ENCODE measurements at regions not wholly inside any gene's neighbourhood (a gene's known extent, or its start where the extent isn't known, plus 50 kb on each side); places are given as distances from the start of the nearest gene placed in this dataset.

GRCh38 chr4:147117431-147117830 is 171.8 kb upstream of the TTC29 start:
- Histone ChIP-seq H3K4me1 (no peaks in the 10 kb centered on the region), H3K9me3 (peaks cover 0 to 3% (median 0%) of the 10 kb centered on the region in 4 donors), H3K27ac (no peak overlapping the region), H3K27me3 (no peaks in the 10 kb centered on the region), H3K4me3 (no peak overlapping the region), H3K36me3 (no peaks in the 10 kb centered on the region)
- DNase-seq = no peak
- TF ChIP-seq, protein P1, sequence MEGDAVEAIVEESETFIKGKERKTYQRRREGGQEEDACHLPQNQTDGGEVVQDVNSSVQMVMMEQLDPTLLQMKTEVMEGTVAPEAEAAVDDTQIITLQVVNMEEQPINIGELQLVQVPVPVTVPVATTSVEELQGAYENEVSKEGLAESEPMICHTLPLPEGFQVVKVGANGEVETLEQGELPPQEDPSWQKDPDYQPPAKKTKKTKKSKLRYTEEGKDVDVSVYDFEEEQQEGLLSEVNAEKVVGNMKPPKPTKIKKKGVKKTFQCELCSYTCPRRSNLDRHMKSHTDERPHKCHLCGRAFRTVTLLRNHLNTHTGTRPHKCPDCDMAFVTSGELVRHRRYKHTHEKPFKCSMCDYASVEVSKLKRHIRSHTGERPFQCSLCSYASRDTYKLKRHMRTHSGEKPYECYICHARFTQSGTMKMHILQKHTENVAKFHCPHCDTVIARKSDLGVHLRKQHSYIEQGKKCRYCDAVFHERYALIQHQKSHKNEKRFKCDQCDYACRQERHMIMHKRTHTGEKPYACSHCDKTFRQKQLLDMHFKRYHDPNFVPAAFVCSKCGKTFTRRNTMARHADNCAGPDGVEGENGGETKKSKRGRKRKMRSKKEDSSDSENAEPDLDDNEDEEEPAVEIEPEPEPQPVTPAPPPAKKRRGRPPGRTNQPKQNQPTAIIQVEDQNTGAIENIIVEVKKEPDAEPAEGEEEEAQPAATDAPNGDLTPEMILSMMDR (IDR thresholded peaks at IDR 0.05) = no peak
- TF ChIP-seq POLR2A (IDR thresholded peaks at IDR 0.05) = no peak

DNA sequence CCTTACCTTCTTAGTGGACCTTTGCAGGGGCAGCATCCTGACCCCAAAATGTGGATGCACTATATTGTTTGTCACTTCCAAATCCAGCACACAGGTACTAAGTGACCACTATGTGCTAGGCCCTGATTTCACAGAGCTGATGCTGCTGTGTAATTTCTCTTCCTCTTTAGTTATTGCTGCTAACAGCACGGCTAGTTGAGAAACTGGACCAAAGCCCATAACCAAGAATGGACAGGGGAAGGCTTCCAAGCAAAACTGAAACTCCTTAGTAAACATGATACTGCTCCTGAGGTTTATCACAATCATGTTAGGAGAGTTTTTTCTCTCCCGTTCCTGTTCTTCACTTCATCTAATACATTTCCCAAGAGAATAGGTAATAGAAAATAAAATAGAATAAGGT is 172.9 kb upstream of the TTC29 start:
- H3K4me1 ChIP-seq = no peaks in the 10 kb centered on the region
- TF ChIP-seq, protein P1 (IDR thresholded peaks at IDR 0.05) = no peak
- no peak for TF ChIP-seq POLR2A (IDR thresholded peaks at IDR 0.05)
- no peak overlapping the region for H3K27ac ChIP-seq
- H3K27me3 ChIP-seq = no peaks in the 10 kb centered on the region
- no peak overlapping the region for H3K4me3 ChIP-seq
- DNase-seq = no peak
- no peaks in the 10 kb centered on the region for H3K36me3 ChIP-seq
- H3K9me3 ChIP-seq = peaks cover 0 to 3% (median 0%) of the 10 kb centered on the region in 4 donors

DNA sequence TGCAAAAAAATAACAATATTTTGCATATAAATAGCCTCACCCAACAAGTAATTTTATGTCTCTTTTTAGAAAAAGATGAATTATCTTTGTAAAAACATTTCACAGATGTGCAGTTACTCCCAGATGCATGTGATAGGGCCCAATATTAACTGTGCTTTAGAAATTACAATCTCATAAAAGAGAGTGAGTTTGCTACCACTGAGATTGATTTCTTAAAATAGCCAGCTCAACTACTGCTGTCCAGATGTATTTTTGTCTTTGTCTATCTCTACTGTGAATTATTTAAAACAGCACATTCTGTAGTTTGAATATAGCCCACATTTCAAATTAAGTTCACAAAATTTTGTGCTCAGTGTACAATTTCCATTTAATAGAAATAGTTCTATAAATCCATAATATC is 177.0 kb upstream of the TTC29 start:
- no peaks in the 10 kb centered on the region for H3K4me1 ChIP-seq
- DNase-seq = no peak
- H3K27me3 ChIP-seq = no peaks in the 10 kb centered on the region
- H3K4me3 ChIP-seq = no peak overlapping the region
- no peak for TF ChIP-seq POLR2A (IDR thresholded peaks at IDR 0.05)
- TF ChIP-seq, protein P1 (IDR thresholded peaks at IDR 0.05) = no peak
- no peaks in the 10 kb centered on the region for H3K9me3 ChIP-seq
- H3K36me3 ChIP-seq = no peaks in the 10 kb centered on the region
- H3K27ac ChIP-seq = no peak overlapping the region

DNA sequence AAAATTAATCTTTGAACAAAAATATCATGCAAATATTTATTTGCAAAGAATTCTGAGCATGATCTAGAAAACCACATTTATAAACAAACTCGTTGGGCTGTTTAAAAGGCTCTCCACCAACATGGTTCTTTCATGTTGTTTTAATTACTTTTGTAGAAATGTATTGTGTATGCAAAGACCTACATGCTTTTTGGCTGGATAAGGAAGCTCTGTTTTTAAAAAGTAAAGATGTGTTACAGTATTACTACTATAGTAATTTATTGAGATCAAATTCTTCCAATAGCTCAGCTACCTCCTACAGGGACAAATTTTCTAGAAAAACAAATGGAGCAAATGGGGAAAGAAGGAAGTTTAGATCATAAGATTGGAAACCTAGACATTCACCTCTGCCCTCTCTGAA is 177.5 kb upstream of the TTC29 start:
- no peak for TF ChIP-seq POLR2A (IDR thresholded peaks at IDR 0.05)
- TF ChIP-seq, protein P1 (IDR thresholded peaks at IDR 0.05) = no peak
- Histone ChIP-seq H3K4me1 (no peaks in the 10 kb centered on the region), H3K36me3 (no peaks in the 10 kb centered on the region), H3K9me3 (no peaks in the 10 kb centered on the region), H3K27ac (no peak overlapping the region), H3K27me3 (no peaks in the 10 kb centered on the region), H3K4me3 (no peak overlapping the region)
- no peak for DNase-seq

DNA sequence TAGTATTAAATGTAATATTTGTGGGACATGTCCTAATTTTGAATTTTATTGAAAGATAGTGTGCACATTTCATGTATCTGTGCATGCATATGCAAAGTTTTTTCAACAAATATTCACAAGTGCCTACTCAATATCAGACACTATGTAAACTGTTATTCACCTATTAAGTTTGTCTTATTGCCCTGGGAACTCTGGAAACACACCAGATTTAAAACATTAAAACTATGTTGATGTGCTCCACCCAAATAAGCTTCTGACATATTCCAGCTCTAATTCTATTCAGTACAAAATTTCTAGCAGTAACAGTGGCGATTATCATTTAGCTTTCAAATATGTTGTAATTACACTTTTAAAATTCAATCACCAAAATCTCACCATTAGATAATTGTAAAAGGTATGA is 183.1 kb upstream of the TTC29 start:
- Histone ChIP-seq H3K9me3 (no peaks in the 10 kb centered on the region), H3K27ac (no peak overlapping the region), H3K27me3 (no peaks in the 10 kb centered on the region), H3K4me3 (no peak overlapping the region), H3K4me1 (no peaks in the 10 kb centered on the region), H3K36me3 (no peaks in the 10 kb centered on the region)
- TF ChIP-seq POLR2A (IDR thresholded peaks at IDR 0.05) = no peak
- TF ChIP-seq, protein P1 (IDR thresholded peaks at IDR 0.05) = no peak
- DNase-seq = no peak

- H3K27ac ChIP-seq = no peak overlapping the region
- DNase-seq = no peak
- no peak overlapping the region for H3K4me3 ChIP-seq
- H3K36me3 ChIP-seq = no peaks in the 10 kb centered on the region
- H3K4me1 ChIP-seq = no peaks in the 10 kb centered on the region
- H3K27me3 ChIP-seq = no peaks in the 10 kb centered on the region
- no peaks in the 10 kb centered on the region for H3K9me3 ChIP-seq
- TF ChIP-seq, protein P1 (IDR thresholded peaks at IDR 0.05) = no peak
- no peak for TF ChIP-seq POLR2A (IDR thresholded peaks at IDR 0.05)
These were observed 184.0 kb upstream of the TTC29 start for GRCh38 chr4:147129687-147130086.

Data from Peyer's patch (tissue), 4 donors.